ENCODE measurements at regions not wholly inside any gene's neighbourhood (a gene's known extent, or its start where the extent isn't known, plus 50 kb on each side); places are given as distances from the start of the nearest gene placed in this dataset.

GRCh38 chr20:57970116-57970515 is 258.3 kb downstream of the ANKRD60 start:
- no peak for DNase-seq
- in situ Hi-C loops (cut with MboI; ENCODE audit: low pct_unique_long_range_greater_than_20kb, low sequenced_read_pairs) = no loop called here

GRCh38 chr20:57968120-57968519 is 258.3 kb upstream of the PMEPA1 start:
- in situ Hi-C loops (cut with MboI; ENCODE audit: low pct_unique_long_range_greater_than_20kb, low sequenced_read_pairs) = no loop called here
- DNase-seq = no peak

GRCh38 chr20:57967364-57967763 is 257.5 kb upstream of the PMEPA1 start:
- in situ Hi-C loops (cut with MboI; ENCODE audit: low pct_unique_long_range_greater_than_20kb, low sequenced_read_pairs) = no loop called here
- DNase-seq = no peak

- no peak for DNase-seq
- in situ Hi-C loops (cut with MboI; ENCODE audit: low pct_unique_long_range_greater_than_20kb, low sequenced_read_pairs) = no loop called here
Measured at GRCh38 chr20:57966620-57967019, 256.8 kb upstream of the PMEPA1 start.

- no peak for DNase-seq
- in situ Hi-C loops (cut with MboI; ENCODE audit: low pct_unique_long_range_greater_than_20kb, low sequenced_read_pairs) = no loop called here
Measured at GRCh38 chr20:57965441-57965840, 255.6 kb upstream of the PMEPA1 start.

- DNase-seq = no peak
- in situ Hi-C loops (cut with MboI; ENCODE audit: low pct_unique_long_range_greater_than_20kb, low sequenced_read_pairs) = no loop called here
Measured at GRCh38 chr20:57964011-57964862, 254.4 kb upstream of the PMEPA1 start.

GRCh38 chr20:57960803-57961575 is 251.2 kb upstream of the PMEPA1 start:
- DNase-seq = no peak
- in situ Hi-C loops (cut with MboI; ENCODE audit: low pct_unique_long_range_greater_than_20kb, low sequenced_read_pairs) = no loop called here

GRCh38 chr20:57959589-57959988 is 249.8 kb upstream of the PMEPA1 start:
- in situ Hi-C loops (cut with MboI; ENCODE audit: low pct_unique_long_range_greater_than_20kb, low sequenced_read_pairs) = no loop called here
- DNase-seq = no peak

GRCh38 chr20:57959018-57959417 is 249.2 kb upstream of the PMEPA1 start:
- DNase-seq = no peak
- in situ Hi-C loops (cut with MboI; ENCODE audit: low pct_unique_long_range_greater_than_20kb, low sequenced_read_pairs) = no loop called here

- in situ Hi-C loops (cut with MboI; ENCODE audit: low pct_unique_long_range_greater_than_20kb, low sequenced_read_pairs) = no loop called here
- no peak for DNase-seq
Measured at GRCh38 chr20:57958050-57958420, 248.2 kb upstream of the PMEPA1 start.

GRCh38 chr20:57957411-57958049 is 247.7 kb upstream of the PMEPA1 start:
- no peak for DNase-seq

GRCh38 chr20:57953638-57954037 is 243.8 kb upstream of the PMEPA1 start:
- in situ Hi-C loops (cut with MboI; ENCODE audit: low pct_unique_long_range_greater_than_20kb, low sequenced_read_pairs) = no loop called here
- DNase-seq = no peak

More at GRCh38 chr20:57957411-57958049, 247.7 kb upstream of the PMEPA1 start:
- in situ Hi-C loops (cut with MboI; ENCODE audit: low pct_unique_long_range_greater_than_20kb, low sequenced_read_pairs) = no loop called here

- in situ Hi-C loops (cut with MboI; ENCODE audit: low pct_unique_long_range_greater_than_20kb, low sequenced_read_pairs) = no loop called here
- no peak for DNase-seq
Measured at GRCh38 chr20:57952136-57952535, 242.3 kb upstream of the PMEPA1 start.

GRCh38 chr20:57951549-57951948 is 241.7 kb upstream of the PMEPA1 start:
- no peak for DNase-seq

GRCh38 chr20:57950764-57951485 is 241.1 kb upstream of the PMEPA1 start:
- DNase-seq = no peak
- in situ Hi-C loops (cut with MboI; ENCODE audit: low pct_unique_long_range_greater_than_20kb, low sequenced_read_pairs) = no loop called here

More at GRCh38 chr20:57951549-57951948, 241.7 kb upstream of the PMEPA1 start:
- in situ Hi-C loops (cut with MboI; ENCODE audit: low pct_unique_long_range_greater_than_20kb, low sequenced_read_pairs) = no loop called here

GRCh38 chr20:57948180-57948955 is 238.6 kb upstream of the PMEPA1 start:
- no peak for DNase-seq
- in situ Hi-C loops (cut with MboI; ENCODE audit: low pct_unique_long_range_greater_than_20kb, low sequenced_read_pairs) = no loop called here

GRCh38 chr20:57947421-57948179 is 237.8 kb upstream of the PMEPA1 start:
- no peak for DNase-seq
- in situ Hi-C loops (cut with MboI; ENCODE audit: low pct_unique_long_range_greater_than_20kb, low sequenced_read_pairs) = no loop called here
